Sciatic nerve (tissue), 2 donors: ENCODE measurements at regions not wholly inside any gene's neighbourhood (a gene's known extent, or its start where the extent isn't known, plus 50 kb on each side); places are given as distances from the start of the nearest gene placed in this dataset.

ENCODE experiments used
- ATAC-seq: fragments of 200-7000 bp; cut with Tn5 transposase; one replicate; pipeline ENCODE4 v1.9.1; 2020; ENCODE audit warnings: mild to moderate bottlenecking, moderate library complexity
- DNase-seq: peaks from one replicate; pipeline ENCODE4 v3.0.0-alpha.2; 2020; ENCODE audit warnings: low spot score
- intact Hi-C: fragments of 100-400 bp; cut with DNase I; formaldehyde crosslinking; loops from one replicate; pipeline ENCODE4 v1.14.2; 2022
- donor health status: DM: no; HTN: no; CAD: no.
- donor health status: DM: no; HTN: no; CAD: no.

GRCh38 chr3:178370387-178370786 is 165.8 kb upstream of the KCNMB2 start:
- DNase-seq (no peak), ATAC-seq (no peak)
- intact Hi-C loops = no loop called here

- intact Hi-C loops = no loop called here
- DNase-seq = no peak
- ATAC-seq = no peak
These were observed 154.7 kb upstream of the KCNMB2 start for GRCh38 chr3:178381555-178381954.

GRCh38 chr3:178381971-178382448 is 154.2 kb upstream of the KCNMB2 start:
- ATAC-seq = no peak
- DNase-seq = no peak

GRCh38 chr3:178382449-178383061 is 153.7 kb upstream of the KCNMB2 start:
- intact Hi-C loops = no loop called here
- no peak for ATAC-seq
- no peak for DNase-seq

More at GRCh38 chr3:178381971-178382448, 154.2 kb upstream of the KCNMB2 start:
- intact Hi-C loops = no loop called here

DNA sequence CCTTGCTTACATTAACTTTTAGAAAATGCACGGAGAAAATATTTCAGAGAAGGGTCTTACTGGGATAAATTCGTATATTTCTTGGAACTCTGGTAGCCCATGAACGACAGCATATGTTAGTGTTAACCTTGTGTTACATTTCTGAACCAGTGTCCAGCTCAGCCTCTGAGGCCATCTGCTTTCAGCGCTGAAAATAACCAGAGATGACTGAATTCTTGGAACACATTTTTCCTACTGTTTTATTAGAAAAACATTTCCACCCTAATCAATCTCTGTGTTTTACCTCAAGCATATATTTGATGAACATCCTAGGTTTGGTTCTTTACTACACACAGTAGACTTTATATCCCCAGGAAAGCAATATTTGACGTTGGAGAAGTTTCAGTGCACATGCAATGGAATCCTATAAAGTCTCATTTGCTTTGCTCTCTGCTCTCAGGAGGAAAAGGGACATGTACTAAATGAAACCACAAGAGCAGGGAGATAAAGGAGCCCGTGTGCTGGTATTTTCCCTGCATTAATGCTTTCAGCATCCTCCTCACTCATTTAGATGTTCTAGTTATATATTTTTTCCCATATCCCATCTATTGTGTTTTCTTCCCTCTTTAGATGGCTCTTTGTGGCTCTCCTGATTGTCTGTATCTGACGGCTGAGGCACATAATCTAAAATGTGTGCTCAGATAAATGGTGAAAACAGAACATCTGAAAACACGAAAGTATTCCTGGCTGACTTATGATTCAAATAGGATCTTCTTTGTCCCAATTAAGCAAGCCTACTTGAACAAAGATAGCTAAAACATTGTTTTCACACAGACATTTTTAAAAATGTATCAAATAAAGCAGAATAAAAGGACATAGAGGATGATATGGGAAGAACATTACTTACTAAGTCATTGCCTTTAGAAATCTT is 151.7 kb upstream of the KCNMB2 start:
- peak; percentile 60 for ATAC-seq
- intact Hi-C loops = no loop called here

GRCh38 chr3:178385280-178385952 is 150.8 kb upstream of the KCNMB2 start:
- intact Hi-C loops = no loop called here
- ATAC-seq = peak; percentile 79
- DNase-seq = no peak

More for the DNA sequence above, 151.7 kb upstream of the KCNMB2 start:
- DNase-seq = no peak

DNA sequence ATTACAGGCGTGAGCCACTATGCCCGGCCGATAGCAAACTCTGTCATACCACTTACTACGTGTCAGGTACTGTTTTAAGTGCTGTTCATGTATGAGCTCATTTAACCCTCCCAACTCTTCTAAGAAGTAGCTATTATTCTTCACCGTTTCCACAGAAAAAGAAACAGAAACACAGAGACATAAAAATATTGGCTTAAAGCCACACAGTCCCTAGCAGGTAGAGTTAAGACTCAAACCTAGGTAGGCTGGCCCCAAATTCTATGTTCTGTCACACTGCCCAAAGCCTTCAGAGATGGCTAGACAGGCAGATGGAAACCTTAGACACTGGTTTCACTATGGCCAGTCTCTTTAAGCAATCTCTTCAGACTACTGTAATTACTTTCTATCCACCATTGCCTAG is 149.8 kb upstream of the KCNMB2 start:
- ATAC-seq (no peak), DNase-seq (no peak)
- intact Hi-C loops = no loop called here

GRCh38 chr3:178386880-178387279 is 149.4 kb upstream of the KCNMB2 start:
- intact Hi-C loops = no loop called here
- no peak for DNase-seq
- ATAC-seq = no peak

DNA sequence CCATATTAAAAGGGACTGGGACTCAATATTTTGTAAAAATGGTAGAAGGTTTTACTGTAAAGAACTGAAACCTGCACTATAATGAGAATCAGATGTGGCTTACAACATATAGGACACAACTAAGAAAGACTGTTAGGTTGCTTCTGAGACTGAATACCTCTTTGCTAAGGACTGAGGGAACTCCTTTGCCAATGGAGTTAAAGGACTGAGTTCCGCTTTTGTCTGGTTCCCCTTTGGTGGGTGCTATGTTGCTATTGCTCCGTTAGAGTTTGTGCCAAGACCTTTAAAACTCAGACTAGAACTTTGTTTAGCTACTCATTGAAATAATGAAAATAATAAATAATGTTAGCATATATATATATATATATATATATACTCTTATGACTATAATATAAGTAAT is 147.8 kb upstream of the KCNMB2 start:
- intact Hi-C loops = no loop called here
- DNase-seq = no peak
- ATAC-seq = no peak

DNA sequence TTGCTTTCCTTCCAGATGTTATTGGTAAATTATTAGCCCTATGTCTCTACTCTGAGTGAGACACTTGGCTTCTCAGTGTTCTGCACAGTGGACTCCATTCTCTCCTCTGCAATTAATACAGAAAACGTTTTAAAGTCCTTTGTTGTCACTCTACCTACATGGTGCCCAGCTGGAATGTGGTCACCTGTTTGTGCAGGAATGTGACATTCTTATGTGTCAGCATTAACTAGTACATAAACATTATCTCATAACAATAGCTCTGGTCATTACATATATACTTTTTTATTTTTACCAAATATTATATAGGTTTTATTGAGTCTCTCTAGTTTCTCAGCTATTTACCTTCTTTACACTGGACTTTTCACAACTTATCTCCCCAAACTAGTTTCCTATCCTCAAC is 147.0 kb upstream of the KCNMB2 start:
- no peak for ATAC-seq
- intact Hi-C loops = no loop called here
- DNase-seq = no peak

DNA sequence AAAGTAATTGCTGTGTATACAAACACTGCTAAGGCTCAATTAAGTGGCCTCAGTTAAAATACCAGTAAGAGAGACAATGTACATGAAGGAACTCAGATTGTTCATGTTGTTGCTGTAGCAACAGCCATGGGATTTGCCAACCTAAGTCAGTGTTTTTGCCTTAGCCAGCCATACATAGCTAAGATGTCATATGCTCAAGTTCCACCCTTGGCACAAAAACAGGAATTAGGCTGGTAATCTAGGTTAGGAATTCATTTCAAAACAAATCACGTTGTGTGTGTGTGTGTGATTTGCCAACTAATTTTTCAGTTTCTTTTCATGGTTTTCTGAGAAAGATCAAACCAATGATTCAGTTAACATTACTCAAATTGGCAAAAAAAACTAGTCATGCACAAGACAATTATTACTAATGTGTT is 143.7 kb upstream of the KCNMB2 start:
- DNase-seq = no peak
- no peak for ATAC-seq
- intact Hi-C loops = no loop called here

- ATAC-seq (no peak), DNase-seq (no peak)
- intact Hi-C loops = no loop called here
These were observed 143.1 kb upstream of the KCNMB2 start for GRCh38 chr3:178393146-178393545.

DNA sequence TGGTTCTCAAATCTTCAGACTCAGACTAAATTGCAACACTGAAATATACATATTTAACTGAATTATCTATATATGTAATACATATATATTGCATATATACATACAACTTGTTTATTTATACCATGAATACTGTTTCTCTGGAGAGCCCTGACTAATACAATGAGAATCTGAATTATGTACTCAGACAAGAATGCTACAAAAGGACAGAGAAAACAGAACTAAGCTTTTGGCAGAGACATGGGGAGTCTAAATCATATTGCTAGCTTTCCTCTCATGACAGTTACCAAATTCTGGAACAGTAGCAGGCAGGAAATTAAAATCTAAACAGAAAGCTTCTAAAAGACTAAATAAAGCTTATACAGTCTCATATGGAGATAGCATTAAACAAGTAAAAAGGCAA is 142.4 kb upstream of the KCNMB2 start:
- DNase-seq (no peak), ATAC-seq (no peak)
- intact Hi-C loops = no loop called here

DNA sequence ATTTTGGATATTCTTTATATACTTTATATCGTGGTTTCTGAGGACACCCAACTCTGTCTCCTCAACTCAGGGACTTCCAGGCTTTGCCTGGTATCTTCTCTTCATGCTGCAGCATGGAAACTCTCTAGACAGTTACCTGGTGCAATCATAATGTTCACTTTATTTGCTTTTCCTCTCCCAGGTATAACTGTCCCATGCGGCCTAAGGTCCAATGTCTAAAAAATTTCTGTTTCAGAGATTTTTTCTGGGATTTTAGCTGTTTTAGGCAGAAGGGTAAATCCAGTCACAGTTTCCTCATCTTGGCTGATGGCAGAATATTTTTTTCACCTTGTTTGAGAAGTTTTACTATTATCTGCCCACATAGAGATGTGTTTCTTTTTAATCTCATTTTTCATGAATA is 139.9 kb upstream of the KCNMB2 start:
- intact Hi-C loops = no loop called here
- ATAC-seq (no peak), DNase-seq (no peak)

GRCh38 chr3:178397202-178397601 is 139.0 kb upstream of the KCNMB2 start:
- intact Hi-C loops = no loop called here
- ATAC-seq = no peak
- DNase-seq = no peak

DNA sequence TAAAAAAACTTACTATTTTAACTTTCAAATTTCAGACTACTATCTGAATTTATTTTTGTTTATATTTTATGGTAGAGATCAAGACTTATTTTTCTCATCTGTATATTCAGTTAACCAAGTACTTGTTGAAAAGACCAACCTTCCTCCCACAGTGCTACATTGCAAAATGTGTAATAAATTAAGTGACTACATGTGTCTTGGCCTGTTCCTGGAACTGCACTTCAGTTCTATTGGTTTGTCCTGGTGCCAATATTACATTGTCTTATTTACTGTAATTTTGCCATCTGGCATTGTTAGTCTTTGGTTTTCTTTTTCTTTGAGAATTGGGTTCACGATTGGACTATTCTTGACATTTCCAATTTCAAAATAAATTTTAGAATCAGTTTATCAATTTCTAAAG is 138.4 kb upstream of the KCNMB2 start:
- intact Hi-C loops = no loop called here
- DNase-seq (no peak), ATAC-seq (no peak)

- intact Hi-C loops = no loop called here
- DNase-seq = no peak
- ATAC-seq = no peak
These were observed 131.3 kb upstream of the KCNMB2 start for GRCh38 chr3:178404961-178405360.

DNA sequence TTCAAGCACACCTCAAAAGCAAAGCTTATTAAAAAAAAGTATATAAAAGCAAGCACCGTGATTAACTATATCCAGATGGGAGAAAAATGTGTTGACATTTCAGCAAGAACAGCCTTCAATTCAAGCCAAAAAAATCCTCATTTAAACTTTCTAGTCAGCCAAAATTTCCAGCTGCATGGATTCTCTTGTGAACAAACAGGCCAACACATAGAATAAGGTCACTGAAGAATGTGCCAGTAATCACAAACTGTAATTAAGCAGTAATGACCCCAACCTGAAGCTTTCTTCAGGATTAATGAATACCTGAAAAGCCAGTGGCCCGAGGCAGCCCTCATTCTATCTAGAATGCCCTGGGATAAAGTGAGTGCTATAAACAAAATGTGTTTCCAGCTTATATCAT is 130.7 kb upstream of the KCNMB2 start:
- no peak for DNase-seq
- ATAC-seq = peak; percentile 20
- intact Hi-C loops = no loop called here

GRCh38 chr3:178406206-178406605 is 130.0 kb upstream of the KCNMB2 start:
- DNase-seq (no peak), ATAC-seq (no peak)
- intact Hi-C loops = no loop called here

GRCh38 chr3:178415384-178415783 is 120.9 kb upstream of the KCNMB2 start:
- DNase-seq (no peak), ATAC-seq (no peak)
- intact Hi-C loops = no loop called here
